Loucy (cell line): ENCODE measurements at regions not wholly inside any gene's neighbourhood (a gene's known extent, or its start where the extent isn't known, plus 50 kb on each side); places are given as distances from the start of the nearest gene placed in this dataset.

Experiments
- EZH2phosphoT487 ChIP-seq: fragments of 200-600 bp; IDR thresholded peaks from 2 replicates; pipeline ENCODE4 v1.6.1; 2018; ENCODE audit warnings: antibody characterized with exemption, mild to moderate bottlenecking, moderate library complexity, borderline replicate concordance
- TF ChIP-seq, protein P1 (sequence below): fragments of 200-600 bp; sonication (generic); conservative IDR thresholded peaks from 2 replicates; pipeline ENCODE4 v1.5.1; 2014; ENCODE audit warnings: mild to moderate bottlenecking, antibody characterized with exemption, low read length

DNA sequence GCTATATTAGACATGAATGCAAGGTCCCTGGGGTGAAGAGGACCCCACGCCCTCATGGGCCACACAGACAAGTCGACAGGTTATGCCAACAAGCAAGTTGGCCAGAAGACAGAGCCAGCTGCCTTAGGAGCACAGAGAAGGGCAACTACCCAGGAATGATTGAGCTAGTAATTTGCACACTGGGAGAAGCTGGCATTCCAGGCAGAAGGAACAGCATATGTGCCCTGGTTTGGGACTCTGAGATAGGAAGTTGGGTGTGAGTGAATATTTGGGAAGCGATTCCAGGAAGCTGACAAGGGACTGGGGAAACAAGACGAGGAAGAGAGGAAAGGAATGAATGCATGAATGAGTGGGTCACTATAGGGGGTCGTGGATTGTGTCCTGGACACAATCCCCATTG is 203.7 kb upstream of the CDH5 start:
- TF ChIP-seq, protein P1, sequence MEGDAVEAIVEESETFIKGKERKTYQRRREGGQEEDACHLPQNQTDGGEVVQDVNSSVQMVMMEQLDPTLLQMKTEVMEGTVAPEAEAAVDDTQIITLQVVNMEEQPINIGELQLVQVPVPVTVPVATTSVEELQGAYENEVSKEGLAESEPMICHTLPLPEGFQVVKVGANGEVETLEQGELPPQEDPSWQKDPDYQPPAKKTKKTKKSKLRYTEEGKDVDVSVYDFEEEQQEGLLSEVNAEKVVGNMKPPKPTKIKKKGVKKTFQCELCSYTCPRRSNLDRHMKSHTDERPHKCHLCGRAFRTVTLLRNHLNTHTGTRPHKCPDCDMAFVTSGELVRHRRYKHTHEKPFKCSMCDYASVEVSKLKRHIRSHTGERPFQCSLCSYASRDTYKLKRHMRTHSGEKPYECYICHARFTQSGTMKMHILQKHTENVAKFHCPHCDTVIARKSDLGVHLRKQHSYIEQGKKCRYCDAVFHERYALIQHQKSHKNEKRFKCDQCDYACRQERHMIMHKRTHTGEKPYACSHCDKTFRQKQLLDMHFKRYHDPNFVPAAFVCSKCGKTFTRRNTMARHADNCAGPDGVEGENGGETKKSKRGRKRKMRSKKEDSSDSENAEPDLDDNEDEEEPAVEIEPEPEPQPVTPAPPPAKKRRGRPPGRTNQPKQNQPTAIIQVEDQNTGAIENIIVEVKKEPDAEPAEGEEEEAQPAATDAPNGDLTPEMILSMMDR = no peak
- TF ChIP-seq EZH2phosphoT487 = no peak
